ENCODE measurements at regions not wholly inside any gene's neighbourhood (a gene's known extent, or its start where the extent isn't known, plus 50 kb on each side); places are given as distances from the start of the nearest gene placed in this dataset.

- H3K4me3 ChIP-seq (ENCODE audit: low read depth in 1 of 2, low read length in 2 of 2) = no peak overlapping the region
- peaks cover 3 to 10% of the 10 kb centered on the region in 2 donors for H3K9me3 ChIP-seq (ENCODE audit: control insufficient read depth in 1 of 2, low read length in 2 of 2)
- H3K9ac ChIP-seq (ENCODE audit: low read depth in 1 of 2, low read length in 2 of 2) = no peak overlapping the region
- H3K27me3 ChIP-seq (ENCODE audit: control insufficient read depth in 1 of 2, insufficient read depth in 2 of 2, low read length in 2 of 2) = no peaks in the 10 kb centered on the region
- H3K4me1 ChIP-seq (ENCODE audit: control insufficient read depth in 1 of 2, insufficient read depth in 2 of 2, low read length in 2 of 2) = no peaks in the 10 kb centered on the region
- H3K27ac ChIP-seq (ENCODE audit: low read depth, low read length) = no peak overlapping the region
- no peaks in the 10 kb centered on the region for H3K36me3 ChIP-seq (ENCODE audit: control insufficient read depth in 1 of 2, insufficient read depth in 2 of 2, low read length in 2 of 2)
Observed at GRCh38 chr5:2888520-2889060, 137.1 kb upstream of the IRX2 start.

GRCh38 chr5:2887481-2888348 lies 136.2 kb upstream of the IRX2 start:
- peaks cover 3 to 10% of the 10 kb centered on the region in 2 donors for H3K9me3 ChIP-seq (ENCODE audit: control insufficient read depth in 1 of 2, low read length in 2 of 2)
- no peak overlapping the region for H3K27ac ChIP-seq (ENCODE audit: low read depth, low read length)
- H3K4me1 ChIP-seq (ENCODE audit: control insufficient read depth in 1 of 2, insufficient read depth in 2 of 2, low read length in 2 of 2) = no peaks in the 10 kb centered on the region
- H3K9ac ChIP-seq (ENCODE audit: low read depth in 1 of 2, low read length in 2 of 2) = no peak overlapping the region
- no peaks in the 10 kb centered on the region for H3K27me3 ChIP-seq (ENCODE audit: control insufficient read depth in 1 of 2, insufficient read depth in 2 of 2, low read length in 2 of 2)
- no peaks in the 10 kb centered on the region for H3K36me3 ChIP-seq (ENCODE audit: control insufficient read depth in 1 of 2, insufficient read depth in 2 of 2, low read length in 2 of 2)
- no peak overlapping the region for H3K4me3 ChIP-seq (ENCODE audit: low read depth in 1 of 2, low read length in 2 of 2)

GRCh38 chr5:2886531-2886930 lies 135.1 kb upstream of the IRX2 start:
- Histone ChIP-seq H3K9me3 (ENCODE audit: control insufficient read depth in 1 of 2, low read length in 2 of 2) (peaks cover 3 to 10% of the 10 kb centered on the region in 2 donors), H3K9ac (ENCODE audit: low read depth in 1 of 2, low read length in 2 of 2) (no peak overlapping the region), H3K27ac (ENCODE audit: low read depth, low read length) (no peak overlapping the region), H3K36me3 (ENCODE audit: control insufficient read depth in 1 of 2, insufficient read depth in 2 of 2, low read length in 2 of 2) (no peaks in the 10 kb centered on the region), H3K4me3 (ENCODE audit: low read depth in 1 of 2, low read length in 2 of 2) (no peak overlapping the region), H3K27me3 (ENCODE audit: control insufficient read depth in 1 of 2, insufficient read depth in 2 of 2, low read length in 2 of 2) (no peaks in the 10 kb centered on the region), H3K4me1 (ENCODE audit: control insufficient read depth in 1 of 2, insufficient read depth in 2 of 2, low read length in 2 of 2) (no peaks in the 10 kb centered on the region)

GRCh38 chr5:2883771-2884170 lies 132.3 kb upstream of the IRX2 start:
- Histone ChIP-seq H3K27ac (ENCODE audit: low read depth, low read length) (no peak overlapping the region), H3K9me3 (ENCODE audit: control insufficient read depth in 1 of 2, low read length in 2 of 2) (peaks cover 5 to 15% of the 10 kb centered on the region in 2 donors), H3K9ac (ENCODE audit: low read depth in 1 of 2, low read length in 2 of 2) (no peak overlapping the region), H3K27me3 (ENCODE audit: control insufficient read depth in 1 of 2, insufficient read depth in 2 of 2, low read length in 2 of 2) (no peaks in the 10 kb centered on the region), H3K4me3 (ENCODE audit: low read depth in 1 of 2, low read length in 2 of 2) (no peak overlapping the region), H3K36me3 (ENCODE audit: control insufficient read depth in 1 of 2, insufficient read depth in 2 of 2, low read length in 2 of 2) (no peaks in the 10 kb centered on the region), H3K4me1 (ENCODE audit: control insufficient read depth in 1 of 2, insufficient read depth in 2 of 2, low read length in 2 of 2) (no peaks in the 10 kb centered on the region)

- no peaks in the 10 kb centered on the region for H3K36me3 ChIP-seq (ENCODE audit: control insufficient read depth in 1 of 2, insufficient read depth in 2 of 2, low read length in 2 of 2)
- no peak overlapping the region for H3K9ac ChIP-seq (ENCODE audit: low read depth in 1 of 2, low read length in 2 of 2)
- no peaks in the 10 kb centered on the region for H3K27me3 ChIP-seq (ENCODE audit: control insufficient read depth in 1 of 2, insufficient read depth in 2 of 2, low read length in 2 of 2)
- peaks cover 7 to 21% of the 10 kb centered on the region in 2 donors for H3K9me3 ChIP-seq (ENCODE audit: control insufficient read depth in 1 of 2, low read length in 2 of 2)
- no peaks in the 10 kb centered on the region for H3K4me1 ChIP-seq (ENCODE audit: control insufficient read depth in 1 of 2, insufficient read depth in 2 of 2, low read length in 2 of 2)
- H3K4me3 ChIP-seq (ENCODE audit: low read depth in 1 of 2, low read length in 2 of 2) = no peak overlapping the region
- H3K27ac ChIP-seq (ENCODE audit: low read depth, low read length) = no peak overlapping the region
Observed at GRCh38 chr5:2879701-2880100, 128.2 kb upstream of the IRX2 start.

GRCh38 chr5:2877522-2877921 lies 126.0 kb upstream of the IRX2 start:
- Histone ChIP-seq H3K36me3 (ENCODE audit: control insufficient read depth in 1 of 2, insufficient read depth in 2 of 2, low read length in 2 of 2) (no peaks in the 10 kb centered on the region), H3K27me3 (ENCODE audit: control insufficient read depth in 1 of 2, insufficient read depth in 2 of 2, low read length in 2 of 2) (no peaks in the 10 kb centered on the region), H3K27ac (ENCODE audit: low read depth, low read length) (no peak overlapping the region), H3K4me1 (ENCODE audit: control insufficient read depth in 1 of 2, insufficient read depth in 2 of 2, low read length in 2 of 2) (no peaks in the 10 kb centered on the region), H3K9me3 (ENCODE audit: control insufficient read depth in 1 of 2, low read length in 2 of 2) (peaks cover 7 to 21% of the 10 kb centered on the region in 2 donors), H3K9ac (ENCODE audit: low read depth in 1 of 2, low read length in 2 of 2) (no peak overlapping the region), H3K4me3 (ENCODE audit: low read depth in 1 of 2, low read length in 2 of 2) (no peak overlapping the region)

GRCh38 chr5:2876183-2876582 lies 124.7 kb upstream of the IRX2 start:
- H3K36me3 ChIP-seq (ENCODE audit: control insufficient read depth in 1 of 2, insufficient read depth in 2 of 2, low read length in 2 of 2) = no peaks in the 10 kb centered on the region

GRCh38 chr5:2874099-2874498 lies 122.6 kb upstream of the IRX2 start:
- Histone ChIP-seq H3K27me3 (ENCODE audit: control insufficient read depth in 1 of 2, insufficient read depth in 2 of 2, low read length in 2 of 2) (no peaks in the 10 kb centered on the region), H3K4me3 (ENCODE audit: low read depth in 1 of 2, low read length in 2 of 2) (no peak overlapping the region), H3K36me3 (ENCODE audit: control insufficient read depth in 1 of 2, insufficient read depth in 2 of 2, low read length in 2 of 2) (no peaks in the 10 kb centered on the region), H3K27ac (ENCODE audit: low read depth, low read length) (no peak overlapping the region), H3K4me1 (ENCODE audit: control insufficient read depth in 1 of 2, insufficient read depth in 2 of 2, low read length in 2 of 2) (no peaks in the 10 kb centered on the region), H3K9ac (ENCODE audit: low read depth in 1 of 2, low read length in 2 of 2) (no peak overlapping the region), H3K9me3 (ENCODE audit: control insufficient read depth in 1 of 2, low read length in 2 of 2) (peaks cover 3 to 13% of the 10 kb centered on the region in 2 donors)

More at GRCh38 chr5:2876183-2876582, 124.7 kb upstream of the IRX2 start:
- no peaks in the 10 kb centered on the region for H3K4me1 ChIP-seq (ENCODE audit: control insufficient read depth in 1 of 2, insufficient read depth in 2 of 2, low read length in 2 of 2)
- H3K27me3 ChIP-seq (ENCODE audit: control insufficient read depth in 1 of 2, insufficient read depth in 2 of 2, low read length in 2 of 2) = no peaks in the 10 kb centered on the region
- no peak overlapping the region for H3K9ac ChIP-seq (ENCODE audit: low read depth in 1 of 2, low read length in 2 of 2)
- H3K4me3 ChIP-seq (ENCODE audit: low read depth in 1 of 2, low read length in 2 of 2) = no peak overlapping the region
- H3K27ac ChIP-seq (ENCODE audit: low read depth, low read length) = no peak overlapping the region
- peaks cover 7 to 21% of the 10 kb centered on the region in 2 donors for H3K9me3 ChIP-seq (ENCODE audit: control insufficient read depth in 1 of 2, low read length in 2 of 2)

- no peak overlapping the region for H3K9ac ChIP-seq (ENCODE audit: low read depth in 1 of 2, low read length in 2 of 2)
- no peaks in the 10 kb centered on the region for H3K27me3 ChIP-seq (ENCODE audit: control insufficient read depth in 1 of 2, insufficient read depth in 2 of 2, low read length in 2 of 2)
- no peaks in the 10 kb centered on the region for H3K4me1 ChIP-seq (ENCODE audit: control insufficient read depth in 1 of 2, insufficient read depth in 2 of 2, low read length in 2 of 2)
- H3K9me3 ChIP-seq (ENCODE audit: control insufficient read depth in 1 of 2, low read length in 2 of 2) = peaks cover 2 to 6% of the 10 kb centered on the region in 2 donors
- no peaks in the 10 kb centered on the region for H3K36me3 ChIP-seq (ENCODE audit: control insufficient read depth in 1 of 2, insufficient read depth in 2 of 2, low read length in 2 of 2)
- H3K4me3 ChIP-seq (ENCODE audit: low read depth in 1 of 2, low read length in 2 of 2) = no peak overlapping the region
- no peak overlapping the region for H3K27ac ChIP-seq (ENCODE audit: low read depth, low read length)
Observed at GRCh38 chr5:2872676-2873075, 121.2 kb upstream of the IRX2 start.

GRCh38 chr5:2871282-2871681 lies 119.8 kb upstream of the IRX2 start:
- Histone ChIP-seq H3K4me1 (ENCODE audit: control insufficient read depth in 1 of 2, insufficient read depth in 2 of 2, low read length in 2 of 2) (no peaks in the 10 kb centered on the region), H3K9ac (ENCODE audit: low read depth in 1 of 2, low read length in 2 of 2) (no peak overlapping the region), H3K27ac (ENCODE audit: low read depth, low read length) (no peak overlapping the region), H3K27me3 (ENCODE audit: control insufficient read depth in 1 of 2, insufficient read depth in 2 of 2, low read length in 2 of 2) (no peaks in the 10 kb centered on the region), H3K9me3 (ENCODE audit: control insufficient read depth in 1 of 2, low read length in 2 of 2) (peaks cover 0 to 6% of the 10 kb centered on the region in 2 donors), H3K4me3 (ENCODE audit: low read depth in 1 of 2, low read length in 2 of 2) (no peak overlapping the region), H3K36me3 (ENCODE audit: control insufficient read depth in 1 of 2, insufficient read depth in 2 of 2, low read length in 2 of 2) (no peaks in the 10 kb centered on the region)
